OCI-LY1 (cell line): ENCODE measurements at regions not wholly inside any gene's neighbourhood (a gene's known extent, or its start where the extent isn't known, plus 50 kb on each side); places are given as distances from the start of the nearest gene placed in this dataset.

ENCODE experiments used
- EZH2 ChIP-seq: fragments of 200-600 bp; sonication (generic), shearing (Covaris generic); IDR thresholded peaks from 2 replicates; pipeline ENCODE4 v1.8.0; 2017; ENCODE audit warnings: borderline replicate concordance, mixed run types, mild to moderate bottlenecking, antibody characterized with exemption, low read length, moderate library complexity, mixed read lengths
- TF ChIP-seq, protein P1 (sequence below): fragments of 200-600 bp; sonication (generic), shearing (Covaris generic); IDR thresholded peaks from 2 replicates; pipeline ENCODE4 v1.5.1; 2017; ENCODE audit warnings: mild to moderate bottlenecking, antibody characterized with exemption, low read length, moderate library complexity, mixed read lengths

DNA sequence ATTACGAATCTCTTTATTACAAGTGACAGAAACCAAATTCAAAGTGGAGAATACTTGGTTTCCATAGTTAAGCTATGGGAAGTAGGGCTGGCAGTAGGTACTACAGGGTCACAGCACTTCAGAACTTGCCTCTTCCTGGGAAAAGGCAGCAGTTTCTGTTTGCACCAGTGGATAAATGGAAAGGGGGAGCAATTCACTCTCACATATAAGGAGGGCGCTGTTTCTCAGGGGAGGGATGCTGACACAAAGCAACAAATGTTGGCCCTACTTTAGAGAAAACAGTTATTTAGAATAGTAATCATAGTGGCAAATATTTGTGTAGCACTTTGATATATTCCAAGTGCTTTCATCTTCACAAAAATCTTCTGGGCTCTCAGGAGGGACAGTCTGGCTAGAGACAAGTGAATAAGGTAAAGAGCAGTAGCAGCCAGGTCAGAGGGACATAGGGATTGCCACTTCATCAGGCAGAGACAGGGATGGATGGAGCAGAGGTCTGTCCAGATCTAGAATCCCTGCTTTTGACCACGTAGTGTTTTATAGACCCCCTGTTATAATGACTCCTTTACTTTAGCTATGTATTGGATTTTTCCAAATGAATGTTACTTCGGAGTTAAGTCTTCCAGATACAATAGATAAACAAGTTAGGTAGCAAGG lies 554.8 kb upstream of the SGCD start:
- TF ChIP-seq, protein P1, sequence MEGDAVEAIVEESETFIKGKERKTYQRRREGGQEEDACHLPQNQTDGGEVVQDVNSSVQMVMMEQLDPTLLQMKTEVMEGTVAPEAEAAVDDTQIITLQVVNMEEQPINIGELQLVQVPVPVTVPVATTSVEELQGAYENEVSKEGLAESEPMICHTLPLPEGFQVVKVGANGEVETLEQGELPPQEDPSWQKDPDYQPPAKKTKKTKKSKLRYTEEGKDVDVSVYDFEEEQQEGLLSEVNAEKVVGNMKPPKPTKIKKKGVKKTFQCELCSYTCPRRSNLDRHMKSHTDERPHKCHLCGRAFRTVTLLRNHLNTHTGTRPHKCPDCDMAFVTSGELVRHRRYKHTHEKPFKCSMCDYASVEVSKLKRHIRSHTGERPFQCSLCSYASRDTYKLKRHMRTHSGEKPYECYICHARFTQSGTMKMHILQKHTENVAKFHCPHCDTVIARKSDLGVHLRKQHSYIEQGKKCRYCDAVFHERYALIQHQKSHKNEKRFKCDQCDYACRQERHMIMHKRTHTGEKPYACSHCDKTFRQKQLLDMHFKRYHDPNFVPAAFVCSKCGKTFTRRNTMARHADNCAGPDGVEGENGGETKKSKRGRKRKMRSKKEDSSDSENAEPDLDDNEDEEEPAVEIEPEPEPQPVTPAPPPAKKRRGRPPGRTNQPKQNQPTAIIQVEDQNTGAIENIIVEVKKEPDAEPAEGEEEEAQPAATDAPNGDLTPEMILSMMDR, result no peak
- TF ChIP-seq EZH2, result no peak
